GM19193 (cell line): ENCODE measurements at regions not wholly inside any gene's neighbourhood (a gene's known extent, or its start where the extent isn't known, plus 50 kb on each side); places are given as distances from the start of the nearest gene placed in this dataset.

Source experiments
- POLR2A ChIP-seq: IDR thresholded peaks from 4 replicates; pipeline ENCODE4 v1.6.1; 2011; ENCODE audit not compliant: insufficient read depth, insufficient read length; ENCODE audit errors: extremely low read depth

GRCh38 chr4:184934184-184934583 is 84.1 kb upstream of the HELT start:
- no peak for TF ChIP-seq POLR2A

- no peak for TF ChIP-seq POLR2A
Measured at GRCh38 chr4:184934961-184935360, 83.3 kb upstream of the HELT start.

- no peak for TF ChIP-seq POLR2A
Measured at GRCh38 chr4:184936071-184936470, 82.2 kb upstream of the HELT start.

GRCh38 chr4:184937030-184937710 is 81.1 kb upstream of the HELT start:
- TF ChIP-seq POLR2A, result no peak

GRCh38 chr4:184937745-184938144 is 80.5 kb upstream of the HELT start:
- TF ChIP-seq POLR2A, result no peak

GRCh38 chr4:184938871-184939270 is 79.4 kb upstream of the HELT start:
- TF ChIP-seq POLR2A, result no peak

- no peak for TF ChIP-seq POLR2A
Measured at GRCh38 chr4:184939978-184940377, 78.3 kb upstream of the HELT start.

- TF ChIP-seq POLR2A, result no peak
Measured at GRCh38 chr4:184940500-184940899, 77.8 kb upstream of the HELT start.

- TF ChIP-seq POLR2A, result no peak
Measured at GRCh38 chr4:184941671-184942418, 76.4 kb upstream of the HELT start.

GRCh38 chr4:184942444-184943425 is 75.6 kb upstream of the HELT start:
- no peak for TF ChIP-seq POLR2A

- TF ChIP-seq POLR2A, result no peak
Measured at GRCh38 chr4:184949020-184949419, 69.3 kb upstream of the HELT start.

GRCh38 chr4:184950117-184950830 is 68.0 kb upstream of the HELT start:
- TF ChIP-seq POLR2A, result no peak

GRCh38 chr4:184950926-184951325 is 67.4 kb upstream of the HELT start:
- TF ChIP-seq POLR2A, result no peak

GRCh38 chr4:184951668-184952160 is 66.6 kb upstream of the HELT start:
- TF ChIP-seq POLR2A, result no peak
